Activated naive CD8-positive, alpha-beta T cell treated with anti-CD3 and anti-CD28 coated beads, Interleukin-2, amount 10 ng/mL, durations not matched to agents 7 days and 5 days (primary cell): ENCODE measurements at regions not wholly inside any gene's neighbourhood (a gene's known extent, or its start where the extent isn't known, plus 50 kb on each side); places are given as distances from the start of the nearest gene placed in this dataset.

ENCODE experiments used
- ATAC-seq: fragments of 150-1000 bp; cut with Tn5 transposase; one replicate; pipeline ENCODE4 v1.10.0; 2021; ENCODE audit warnings: low read depth, moderate library complexity
- POLR2A ChIA-PET: fragments of 350-600 bp; sonication (Branson Sonifier 250); formaldehyde crosslinking; loops from one replicate; lab custom pipeline; 2021; ENCODE audit warnings: antibody characterized with exemption; lab: Charles Lee
- DNase-seq: peaks from one replicate; pipeline ENCODE4 v3.0.0; 2021
- H3K27ac Mint-ChIP-seq: one replicate; pipeline ENCODE4 v1.8.0; 2022; ENCODE audit warnings: mild to moderate bottlenecking, mixed read lengths
- H3K27me3 Mint-ChIP-seq: one replicate; pipeline ENCODE4 v1.8.0; 2022; ENCODE audit warnings: mild to moderate bottlenecking, moderate library complexity, mixed read lengths
- H3K36me3 Mint-ChIP-seq: one replicate; pipeline ENCODE4 v1.8.0; 2021; ENCODE audit warnings: mild to moderate bottlenecking, mixed read lengths
- H3K4me1 Mint-ChIP-seq: one replicate; pipeline ENCODE4 v1.8.0; 2021; ENCODE audit warnings: mixed read lengths
- H3K4me3 Mint-ChIP-seq: one replicate; pipeline ENCODE4 v1.8.0; 2022; ENCODE audit warnings: mild to moderate bottlenecking, moderate library complexity, mixed read lengths
- H3K9me3 Mint-ChIP-seq: one replicate; pipeline ENCODE4 v1.8.0; 2021; ENCODE audit warnings: mixed read lengths

- no peaks in the 10 kb centered on the region for H3K4me1 Mint-ChIP-seq
- peaks cover 5% of the 10 kb centered on the region for H3K36me3 Mint-ChIP-seq
- H3K27me3 Mint-ChIP-seq = peaks cover 50% of the 10 kb centered on the region
- POLR2A ChIA-PET = no interaction called here
- DNase-seq (no peak), ATAC-seq (no peak)
- H3K27ac Mint-ChIP-seq = no peak overlapping the region
- H3K9me3 Mint-ChIP-seq = no peaks in the 10 kb centered on the region
- H3K4me3 Mint-ChIP-seq = no peak overlapping the region
Observed at GRCh38 chr15:29972051-29972450, 110.7 kb upstream of the GOLGA8J start.

GRCh38 chr15:29970402-29970695, 112.4 kb upstream of the GOLGA8J start:
- H3K4me1 Mint-ChIP-seq = no peaks in the 10 kb centered on the region
- POLR2A ChIA-PET = no interaction called here
- H3K4me3 Mint-ChIP-seq = no peak overlapping the region
- no peaks in the 10 kb centered on the region for H3K9me3 Mint-ChIP-seq
- no peak overlapping the region for H3K27ac Mint-ChIP-seq
- H3K36me3 Mint-ChIP-seq = peaks cover 5% of the 10 kb centered on the region
- DNase-seq (no peak), ATAC-seq (no peak)
- H3K27me3 Mint-ChIP-seq = peaks cover 60% of the 10 kb centered on the region

DNA sequence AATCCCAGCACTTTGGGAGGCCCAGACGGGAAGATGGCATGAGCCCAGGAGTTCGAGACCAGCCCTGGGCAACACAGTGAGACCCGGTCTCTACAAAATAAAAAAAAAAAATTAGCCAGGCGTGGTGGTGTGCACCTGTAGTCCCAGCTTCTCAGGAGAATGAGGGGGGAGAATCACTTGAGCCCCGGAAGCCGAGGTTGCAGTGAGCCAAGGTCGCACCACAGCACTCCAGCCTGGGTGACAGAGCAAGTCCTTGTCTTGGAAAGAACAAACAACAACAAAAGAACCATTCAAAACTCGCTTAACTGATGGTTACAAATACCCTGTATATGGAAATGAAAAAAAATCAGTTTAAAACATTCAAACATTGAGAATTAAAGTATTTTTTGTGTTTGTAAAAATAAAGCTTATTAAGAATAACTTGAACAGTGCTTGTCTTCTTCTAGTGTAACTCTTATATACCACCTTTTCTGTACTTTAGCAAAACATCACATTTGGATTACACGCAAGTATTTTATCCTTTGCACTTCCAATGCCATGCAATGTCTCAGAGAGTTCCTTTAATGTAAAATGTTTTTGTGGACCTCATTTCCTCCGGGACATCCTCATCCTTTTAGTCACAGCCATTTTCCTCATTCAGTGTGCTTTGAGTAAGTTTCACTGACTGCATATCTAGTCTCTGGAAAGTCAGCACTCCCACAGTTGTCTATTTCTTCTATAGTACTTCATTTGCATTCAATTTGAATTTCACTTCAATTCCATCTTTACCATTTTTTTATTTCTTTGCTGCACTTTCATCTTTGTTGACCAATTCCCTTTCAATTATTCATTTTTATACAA, 113.0 kb upstream of the GOLGA8J start:
- H3K4me3 Mint-ChIP-seq = no peak overlapping the region
- peaks cover 61% of the 10 kb centered on the region for H3K27me3 Mint-ChIP-seq
- ATAC-seq = no peak
- DNase-seq = no peak
- POLR2A ChIA-PET = no interaction called here
- no peak overlapping the region for H3K27ac Mint-ChIP-seq
- no peaks in the 10 kb centered on the region for H3K4me1 Mint-ChIP-seq
- no peaks in the 10 kb centered on the region for H3K9me3 Mint-ChIP-seq
- peaks cover 5% of the 10 kb centered on the region for H3K36me3 Mint-ChIP-seq

DNA sequence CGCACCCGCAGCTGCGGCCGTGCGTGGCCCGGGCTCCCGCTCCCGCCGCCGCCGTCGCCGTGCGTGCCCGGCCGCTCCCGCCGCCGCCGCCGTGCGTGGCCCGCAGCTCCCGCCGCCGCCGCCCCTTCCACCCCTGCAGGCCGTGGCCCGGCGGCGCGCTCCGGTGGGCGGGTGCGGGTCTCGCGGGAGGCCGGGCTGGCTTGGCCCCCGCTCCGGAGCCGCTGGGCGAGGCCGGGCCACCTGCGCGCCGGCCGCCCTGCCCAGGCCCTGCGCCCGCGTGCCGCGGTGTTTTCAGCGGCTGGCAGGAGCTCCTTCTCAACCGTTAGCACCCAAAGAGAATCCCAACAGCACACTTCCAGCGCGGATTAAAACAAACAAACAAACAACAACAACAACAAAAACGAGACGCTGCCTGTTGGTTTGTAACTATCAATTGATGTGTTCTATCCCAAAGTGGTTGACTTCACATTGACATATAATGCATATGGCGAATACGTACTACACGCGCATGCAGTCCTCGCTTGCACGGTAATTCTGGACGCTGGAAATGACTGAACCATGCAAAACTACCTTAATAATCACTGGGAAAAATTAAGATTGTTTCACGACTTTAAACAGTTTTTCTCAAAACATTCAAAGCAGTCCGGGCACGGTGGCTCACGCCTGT, 113.7 kb upstream of the GOLGA8J start:
- Mint-ChIP-seq H3K4me3 (no peak overlapping the region), H3K27ac (no peak overlapping the region), H3K4me1 (no peaks in the 10 kb centered on the region), H3K36me3 (peaks cover 5% of the 10 kb centered on the region), H3K27me3 (peaks cover 62% of the 10 kb centered on the region), H3K9me3 (no peaks in the 10 kb centered on the region)
- DNase-seq (no peak), ATAC-seq (no peak)
- POLR2A ChIA-PET = no interaction called here

GRCh38 chr15:29968099-29968894, 114.5 kb upstream of the GOLGA8J start:
- no peaks in the 10 kb centered on the region for H3K4me1 Mint-ChIP-seq
- H3K4me3 Mint-ChIP-seq = no peak overlapping the region
- H3K36me3 Mint-ChIP-seq = peaks cover 5% of the 10 kb centered on the region
- H3K27ac Mint-ChIP-seq = no peak overlapping the region
- POLR2A ChIA-PET = no interaction called here
- H3K9me3 Mint-ChIP-seq = no peaks in the 10 kb centered on the region
- ATAC-seq (no peak), DNase-seq (peak; percentile 29)
- H3K27me3 Mint-ChIP-seq = peaks cover 62% of the 10 kb centered on the region

DNA sequence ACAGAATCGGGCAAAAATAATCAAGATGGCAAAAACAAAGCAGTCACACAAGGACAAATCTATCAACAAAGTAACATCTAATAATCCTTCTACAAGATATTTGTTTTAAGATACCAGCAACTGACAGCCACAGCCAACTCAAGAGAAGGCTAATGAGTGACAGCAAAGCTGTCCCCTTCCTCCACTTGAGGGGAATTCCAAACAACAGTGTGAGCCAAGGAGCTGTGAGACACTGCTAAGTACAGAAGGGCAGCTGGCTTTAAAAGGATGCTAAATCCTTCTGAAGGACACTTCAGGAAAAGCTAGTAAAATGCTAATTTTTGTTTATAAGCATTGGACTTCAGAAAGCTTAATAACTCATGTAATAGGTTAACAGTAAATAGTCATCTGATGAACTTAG, 120.3 kb upstream of the GOLGA8J start:
- H3K27me3 Mint-ChIP-seq = peaks cover 40% of the 10 kb centered on the region
- ATAC-seq (no peak), DNase-seq (no peak)
- POLR2A ChIA-PET = no interaction called here
- H3K27ac Mint-ChIP-seq = no peak overlapping the region
- no peak overlapping the region for H3K4me3 Mint-ChIP-seq
- no peaks in the 10 kb centered on the region for H3K9me3 Mint-ChIP-seq
- H3K4me1 Mint-ChIP-seq = no peaks in the 10 kb centered on the region
- no peaks in the 10 kb centered on the region for H3K36me3 Mint-ChIP-seq

GRCh38 chr15:29959384-29960137, 123.2 kb upstream of the GOLGA8J start:
- Mint-ChIP-seq H3K36me3 (no peaks in the 10 kb centered on the region), H3K4me1 (no peaks in the 10 kb centered on the region), H3K9me3 (no peaks in the 10 kb centered on the region), H3K4me3 (no peak overlapping the region), H3K27ac (no peak overlapping the region), H3K27me3 (peaks cover 23% of the 10 kb centered on the region)
- DNase-seq (no peak), ATAC-seq (no peak)
- POLR2A ChIA-PET = no interaction called here

DNA sequence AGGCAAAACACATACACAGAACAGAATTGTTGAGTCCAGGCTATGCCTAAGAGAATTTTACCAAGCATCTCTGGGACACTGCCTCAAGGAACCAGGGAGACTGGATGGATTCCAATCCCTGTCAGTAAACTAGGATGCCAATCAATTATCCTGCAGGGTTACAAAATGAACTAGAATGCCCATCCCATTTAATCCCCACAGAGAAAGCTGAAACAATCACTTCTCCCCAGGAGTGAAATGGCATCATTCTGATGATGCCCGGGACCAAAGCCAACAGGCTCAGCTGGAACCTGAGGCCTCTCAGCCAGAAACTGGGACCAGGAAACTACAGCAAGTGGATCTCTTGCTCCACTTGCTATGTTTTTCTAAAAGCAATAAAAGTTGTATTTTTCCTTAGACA, 130.0 kb upstream of the TJP1 start:
- POLR2A ChIA-PET = no interaction called here
- H3K27ac Mint-ChIP-seq = no peak overlapping the region
- no peak for DNase-seq
- H3K4me3 Mint-ChIP-seq = no peak overlapping the region
- H3K36me3 Mint-ChIP-seq = no peaks in the 10 kb centered on the region
- H3K27me3 Mint-ChIP-seq = no peaks in the 10 kb centered on the region
- peaks cover 3% of the 10 kb centered on the region for H3K9me3 Mint-ChIP-seq
- no peak for ATAC-seq
- H3K4me1 Mint-ChIP-seq = no peaks in the 10 kb centered on the region

DNA sequence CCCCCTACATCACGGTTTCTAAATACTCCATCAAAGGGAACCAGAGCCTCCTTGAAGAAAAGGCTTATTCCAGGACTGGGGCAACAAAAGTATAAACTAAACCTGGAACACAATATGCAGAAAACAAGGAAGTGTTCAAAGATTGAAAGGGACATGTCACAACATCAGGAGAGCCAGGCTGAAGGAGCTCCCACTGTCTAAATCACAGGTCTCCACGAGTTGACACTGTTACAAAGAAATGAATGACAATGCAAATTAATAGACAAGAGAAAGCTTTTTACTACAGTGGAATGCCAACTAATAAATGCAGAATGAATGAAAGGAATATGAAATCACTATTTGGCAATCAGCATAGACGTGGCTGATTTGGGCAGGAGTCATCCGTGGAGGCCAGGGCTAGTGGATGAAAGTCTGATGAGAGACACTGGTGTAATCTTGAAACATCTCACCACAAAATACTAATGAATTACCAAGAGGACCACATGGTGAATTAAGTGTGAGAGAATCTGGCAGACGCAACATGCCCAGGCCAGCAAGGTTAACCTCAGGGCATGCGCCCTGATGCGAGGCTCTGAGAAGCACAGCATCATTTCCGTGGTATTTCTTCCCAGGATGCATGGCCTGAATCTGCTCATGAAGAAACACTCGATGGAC, 123.8 kb upstream of the TJP1 start:
- H3K27me3 Mint-ChIP-seq = no peaks in the 10 kb centered on the region
- H3K4me3 Mint-ChIP-seq = no peak overlapping the region
- no peak for DNase-seq
- POLR2A ChIA-PET = no interaction called here
- H3K36me3 Mint-ChIP-seq = no peaks in the 10 kb centered on the region
- H3K27ac Mint-ChIP-seq = no peak overlapping the region
- no peak for ATAC-seq
- H3K4me1 Mint-ChIP-seq = no peaks in the 10 kb centered on the region
- H3K9me3 Mint-ChIP-seq = peaks cover 3% of the 10 kb centered on the region

GRCh38 chr15:29944925-29945324, 122.7 kb upstream of the TJP1 start:
- Mint-ChIP-seq H3K36me3 (no peaks in the 10 kb centered on the region), H3K4me3 (no peak overlapping the region), H3K27me3 (no peaks in the 10 kb centered on the region), H3K9me3 (no peaks in the 10 kb centered on the region), H3K27ac (no peak overlapping the region), H3K4me1 (no peaks in the 10 kb centered on the region)
- no peak for ATAC-seq
- POLR2A ChIA-PET = no interaction called here
- DNase-seq = no peak

GRCh38 chr15:29942548-29942947, 120.3 kb upstream of the TJP1 start:
- Mint-ChIP-seq H3K27me3 (peaks cover under 1% of the 10 kb centered on the region), H3K4me3 (no peak overlapping the region)
- POLR2A ChIA-PET = no interaction called here

DNA sequence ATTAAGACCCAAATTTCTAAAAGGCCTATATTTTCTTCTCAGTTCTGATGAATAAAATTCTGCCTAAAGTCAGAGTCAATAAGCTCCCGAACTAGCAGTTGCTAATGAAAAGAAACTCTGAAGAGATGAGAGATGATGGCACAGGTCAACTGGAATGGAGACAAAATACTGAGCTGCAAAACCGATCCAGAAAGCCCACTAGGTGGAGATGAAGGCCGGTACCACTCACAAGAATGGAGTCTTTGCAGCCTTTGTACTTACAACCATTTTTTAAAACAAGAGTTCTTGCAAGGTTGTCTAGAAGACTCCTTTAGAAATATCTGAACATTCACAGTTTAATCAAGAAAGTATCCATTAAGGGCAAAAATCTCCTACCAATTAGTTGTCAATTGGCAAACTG, 119.9 kb upstream of the TJP1 start:
- H3K27ac Mint-ChIP-seq = no peak overlapping the region
- H3K4me3 Mint-ChIP-seq = no peak overlapping the region
- DNase-seq (no peak), ATAC-seq (no peak)
- H3K4me1 Mint-ChIP-seq = no peaks in the 10 kb centered on the region
- H3K9me3 Mint-ChIP-seq = no peaks in the 10 kb centered on the region
- no peaks in the 10 kb centered on the region for H3K36me3 Mint-ChIP-seq
- H3K27me3 Mint-ChIP-seq = peaks cover 3% of the 10 kb centered on the region
- POLR2A ChIA-PET = no interaction called here

More at GRCh38 chr15:29942548-29942947, 120.3 kb upstream of the TJP1 start:
- H3K27ac Mint-ChIP-seq = no peak overlapping the region
- no peaks in the 10 kb centered on the region for H3K4me1 Mint-ChIP-seq
- no peaks in the 10 kb centered on the region for H3K36me3 Mint-ChIP-seq
- DNase-seq (no peak), ATAC-seq (no peak)
- no peaks in the 10 kb centered on the region for H3K9me3 Mint-ChIP-seq

DNA sequence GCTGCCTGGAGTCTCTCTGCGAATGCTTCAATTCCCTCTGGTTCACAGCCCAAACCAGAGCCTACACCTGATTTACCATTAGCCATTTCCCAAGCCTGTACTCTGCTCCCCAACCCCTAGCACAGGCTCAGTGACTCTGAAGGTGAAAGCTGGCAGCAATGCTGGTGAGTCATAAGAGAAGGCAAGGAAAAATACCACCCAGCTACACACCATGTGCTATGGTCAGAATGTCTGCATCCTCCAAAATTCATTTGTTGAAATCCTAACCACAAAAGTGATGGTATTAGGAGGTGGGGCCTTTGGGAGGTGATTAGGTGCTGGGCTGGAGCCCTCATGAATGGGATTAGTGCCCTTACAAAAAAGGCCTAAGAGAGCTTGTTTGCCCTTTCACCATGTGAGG, 117.1 kb upstream of the TJP1 start:
- no peak overlapping the region for H3K27ac Mint-ChIP-seq
- POLR2A ChIA-PET = no interaction called here
- ATAC-seq = no peak
- H3K4me1 Mint-ChIP-seq = no peaks in the 10 kb centered on the region
- H3K36me3 Mint-ChIP-seq = no peaks in the 10 kb centered on the region
- H3K27me3 Mint-ChIP-seq = peaks cover 11% of the 10 kb centered on the region
- H3K9me3 Mint-ChIP-seq = no peaks in the 10 kb centered on the region
- H3K4me3 Mint-ChIP-seq = no peak overlapping the region
- DNase-seq = no peak
